NB4 (cell line): ENCODE measurements at regions not wholly inside any gene's neighbourhood (a gene's known extent, or its start where the extent isn't known, plus 50 kb on each side); places are given as distances from the start of the nearest gene placed in this dataset.

ENCODE experiments used
- DNase-seq: peaks from one replicate; pipeline ENCODE4 v3.0.0; 2010; ENCODE audit warnings: low read depth
- H3K4me3 ChIP-seq: one replicate; pipeline ENCODE4 v1.5.1; 2011; ENCODE audit warnings: mild to moderate bottlenecking, low read depth, low read length, moderate library complexity
- MAX ChIP-seq: IDR thresholded peaks from 2 replicates; pipeline ENCODE4 v1.6.1; 2011; ENCODE audit warnings: low read depth, low read length
- MYC ChIP-seq: IDR thresholded peaks from 2 replicates; pipeline ENCODE4 v1.6.1; 2011; ENCODE audit warnings: low read depth, low read length
- POLR2A ChIP-seq: IDR thresholded peaks from 2 replicates; pipeline ENCODE4 v1.6.1; 2011; ENCODE audit warnings: mild to moderate bottlenecking; ENCODE audit not compliant: insufficient read length; ENCODE audit errors: extremely low read depth
- TF ChIP-seq, protein P1 (sequence below): IDR thresholded peaks from one replicate; pipeline ENCODE4 v1.5.1; 2012; ENCODE audit warnings: low read depth, low read length

- TF ChIP-seq POLR2A (no peak), MAX (no peak), MYC (no peak)
- TF ChIP-seq, protein P1, sequence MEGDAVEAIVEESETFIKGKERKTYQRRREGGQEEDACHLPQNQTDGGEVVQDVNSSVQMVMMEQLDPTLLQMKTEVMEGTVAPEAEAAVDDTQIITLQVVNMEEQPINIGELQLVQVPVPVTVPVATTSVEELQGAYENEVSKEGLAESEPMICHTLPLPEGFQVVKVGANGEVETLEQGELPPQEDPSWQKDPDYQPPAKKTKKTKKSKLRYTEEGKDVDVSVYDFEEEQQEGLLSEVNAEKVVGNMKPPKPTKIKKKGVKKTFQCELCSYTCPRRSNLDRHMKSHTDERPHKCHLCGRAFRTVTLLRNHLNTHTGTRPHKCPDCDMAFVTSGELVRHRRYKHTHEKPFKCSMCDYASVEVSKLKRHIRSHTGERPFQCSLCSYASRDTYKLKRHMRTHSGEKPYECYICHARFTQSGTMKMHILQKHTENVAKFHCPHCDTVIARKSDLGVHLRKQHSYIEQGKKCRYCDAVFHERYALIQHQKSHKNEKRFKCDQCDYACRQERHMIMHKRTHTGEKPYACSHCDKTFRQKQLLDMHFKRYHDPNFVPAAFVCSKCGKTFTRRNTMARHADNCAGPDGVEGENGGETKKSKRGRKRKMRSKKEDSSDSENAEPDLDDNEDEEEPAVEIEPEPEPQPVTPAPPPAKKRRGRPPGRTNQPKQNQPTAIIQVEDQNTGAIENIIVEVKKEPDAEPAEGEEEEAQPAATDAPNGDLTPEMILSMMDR: no peak
Observed at GRCh38 chr10:118937226-118937625, 92.3 kb upstream of the NANOS1 start.

GRCh38 chr10:118939211-118940007 is 90.1 kb upstream of the NANOS1 start:
- no peak overlapping the region for H3K4me3 ChIP-seq
- no peak for DNase-seq
- TF ChIP-seq POLR2A: no peak
- no peak for TF ChIP-seq MYC
- TF ChIP-seq MAX: no peak
- TF ChIP-seq, protein P1: no peak

More at GRCh38 chr10:118937226-118937625, 92.3 kb upstream of the NANOS1 start:
- DNase-seq: no peak
- no peak overlapping the region for H3K4me3 ChIP-seq

DNA sequence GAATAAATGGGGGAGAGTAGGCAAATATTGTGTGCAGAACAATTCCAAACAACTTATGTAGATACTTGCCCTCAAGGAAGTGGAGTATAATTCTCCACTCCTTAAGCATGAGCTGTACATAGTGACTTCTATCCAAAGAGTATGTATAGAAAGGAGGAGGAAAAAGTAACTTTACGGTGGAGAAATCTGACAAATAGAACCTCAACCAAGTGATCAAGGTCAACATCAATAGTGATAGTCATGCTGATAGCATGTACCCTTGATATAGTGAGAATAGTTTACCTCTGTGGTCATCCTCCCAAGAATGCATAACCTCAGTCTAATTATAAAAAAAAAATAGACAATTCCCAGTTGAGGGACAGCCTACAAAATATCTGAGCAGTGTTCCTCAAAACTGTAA is 89.1 kb upstream of the NANOS1 start:
- DNase-seq: no peak
- no peak overlapping the region for H3K4me3 ChIP-seq
- TF ChIP-seq MYC (no peak), POLR2A (no peak)

GRCh38 chr10:118943253-118943652 is 86.3 kb upstream of the NANOS1 start:
- no peak overlapping the region for H3K4me3 ChIP-seq
- no peak for DNase-seq
- TF ChIP-seq, protein P1: no peak
- no peak for TF ChIP-seq POLR2A
- no peak for TF ChIP-seq MYC

- no peak for DNase-seq
- no peak for TF ChIP-seq POLR2A
- TF ChIP-seq, protein P1: no peak
Observed at GRCh38 chr10:118944959-118945633, 84.4 kb upstream of the NANOS1 start.

DNA sequence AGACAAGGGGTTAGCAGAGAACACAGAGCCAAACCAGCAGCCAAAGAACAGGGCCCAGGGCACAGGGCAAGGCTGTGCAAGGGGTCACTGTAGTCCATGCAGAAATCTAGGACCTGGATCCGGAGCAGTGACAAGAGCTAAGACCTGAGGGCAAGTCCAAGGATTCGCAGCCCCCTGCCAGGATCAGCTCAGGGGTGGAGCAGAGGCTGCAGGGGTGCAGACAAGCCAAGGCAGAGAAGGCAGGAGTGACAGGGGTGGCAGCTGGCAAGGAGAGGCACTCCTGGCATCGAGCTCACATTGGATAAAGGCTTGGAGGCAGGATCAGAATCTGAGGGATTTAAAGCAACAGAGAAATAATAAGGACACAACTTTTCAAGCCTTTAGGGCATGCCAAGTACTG is 80.7 kb upstream of the NANOS1 start:
- H3K4me3 ChIP-seq: no peak overlapping the region
- no peak for DNase-seq
- no peak for TF ChIP-seq MYC
- TF ChIP-seq, protein P1: no peak
- TF ChIP-seq POLR2A: no peak
- TF ChIP-seq MAX: no peak

More at GRCh38 chr10:118944959-118945633, 84.4 kb upstream of the NANOS1 start:
- H3K4me3 ChIP-seq: no peak overlapping the region
